Stimulated activated CD8-positive, alpha-beta memory T cell treated with anti-CD3 and anti-CD28 coated beads, Interleukin-2, amount 100 ng/mL, for 1 hour (primary cell): ENCODE measurements at regions not wholly inside any gene's neighbourhood (a gene's known extent, or its start where the extent isn't known, plus 50 kb on each side); places are given as distances from the start of the nearest gene placed in this dataset.
"Not testable (repeated sequence)": the region's sequence is repeated elsewhere in the genome, so short reads cannot be mapped to it uniquely, and the experiment has no call there.

Source experiments
- DNase-seq, 2 donors: peaks; one replicate each; pipeline ENCODE4 v3.0.0-alpha.2; 2020; ENCODE audit warnings: low read depth in 2 of 2

GRCh38 chr14:106802413-106803364, 1276.3 kb downstream of the TMEM121 start:
- no peak for DNase-seq

DNA sequence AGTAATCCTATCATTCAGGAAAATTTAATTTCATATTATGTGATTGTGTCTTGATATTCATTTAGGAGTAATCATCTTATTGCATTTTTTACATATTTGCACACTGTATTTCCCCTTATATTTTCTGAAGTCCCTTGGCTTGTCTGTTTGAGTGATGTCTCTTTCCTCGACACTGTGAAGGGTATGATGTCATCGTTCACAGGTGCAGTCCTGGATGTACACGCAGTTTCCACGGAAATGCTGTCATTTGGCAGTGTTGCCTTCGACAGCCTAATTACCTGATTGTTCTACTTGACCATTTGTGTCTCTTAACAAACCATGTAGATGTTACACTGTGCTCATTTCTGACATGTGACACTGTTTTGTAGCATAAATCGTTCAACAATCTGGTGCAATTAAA, 1277.0 kb downstream of the TMEM121 start:
- DNase-seq: no peak

DNA sequence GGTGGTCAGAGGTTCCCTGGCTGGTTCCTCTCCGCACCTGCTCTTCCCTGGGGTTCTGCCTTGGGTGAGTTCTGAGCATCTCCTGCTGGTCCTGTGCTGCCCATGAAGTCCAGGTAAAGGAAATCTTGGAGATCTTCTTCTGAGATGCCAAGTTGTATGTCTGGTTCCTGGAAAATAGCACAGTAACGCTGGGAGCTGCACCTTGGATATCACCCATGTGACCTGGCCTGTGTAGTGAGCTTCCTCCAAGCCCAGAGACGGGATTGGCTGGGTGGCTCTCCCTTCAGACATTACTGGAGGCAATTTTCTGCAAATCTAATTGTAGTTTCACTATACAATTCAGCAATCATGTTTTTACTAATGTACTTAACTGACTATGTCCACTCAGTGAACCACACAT, 1281.1 kb downstream of the TMEM121 start:
- DNase-seq: no peak

DNA sequence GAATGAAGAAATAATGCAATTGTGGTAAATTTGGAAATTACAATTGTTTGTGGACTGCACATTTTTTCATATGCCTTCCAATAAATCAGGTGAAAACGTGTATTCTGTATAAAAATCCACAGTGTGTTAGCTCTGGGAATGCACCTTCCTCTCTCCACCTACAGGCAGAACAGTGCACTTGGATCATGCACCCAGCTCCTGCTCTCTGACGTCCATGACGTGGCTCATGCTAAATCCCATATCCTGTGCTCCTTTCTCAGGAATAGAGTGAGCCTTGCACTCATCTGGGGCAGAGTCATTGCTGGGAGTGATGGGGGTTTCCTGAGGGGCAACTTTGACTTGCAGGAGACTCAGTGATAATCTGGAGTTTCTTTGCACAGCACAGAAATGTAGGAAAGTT, 1282.1 kb downstream of the TMEM121 start:
- DNase-seq: no peak

DNA sequence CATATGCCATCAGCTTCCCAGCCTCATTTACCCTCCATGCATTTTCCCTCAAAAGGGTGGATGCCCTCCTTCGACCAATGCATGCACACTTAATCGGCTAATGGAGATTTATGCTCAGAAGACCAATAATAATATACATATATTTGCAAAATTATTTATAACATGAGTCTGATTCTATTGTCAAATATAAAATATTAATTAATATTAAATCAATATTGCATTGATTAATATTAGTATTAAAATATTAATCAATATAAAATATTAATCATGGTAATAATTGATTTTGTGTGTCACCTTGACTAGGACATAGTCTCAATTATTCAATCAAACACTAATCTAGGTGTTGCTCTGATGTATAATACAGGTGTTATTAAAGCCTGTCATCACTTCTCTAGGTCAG, 1282.5 kb downstream of the TMEM121 start:
- DNase-seq: no peak

GRCh38 chr14:106809615-106810014, 1283.2 kb downstream of the TMEM121 start:
- no peak for DNase-seq

DNA sequence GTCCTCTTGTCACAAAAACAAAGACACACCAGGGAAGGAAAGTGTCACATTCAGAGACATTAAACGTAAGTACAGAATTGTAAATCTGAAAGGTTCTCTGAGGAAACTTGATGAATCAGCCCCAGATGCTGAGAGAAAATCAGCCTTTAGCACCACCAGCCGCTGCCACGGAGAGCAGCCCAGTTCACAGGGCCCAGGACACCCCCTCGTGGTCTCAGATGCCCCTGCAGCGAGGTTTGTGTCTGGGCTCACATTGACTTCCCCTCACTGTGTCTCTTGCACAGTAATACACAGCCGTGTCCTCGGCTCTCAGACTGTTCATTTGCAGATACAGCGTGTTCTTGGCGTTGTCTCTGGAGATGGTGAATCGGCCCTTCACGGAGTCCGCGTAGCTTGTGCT, 1283.8 kb downstream of the TMEM121 start:
- not testable (repeated sequence) for DNase-seq

- DNase-seq: no peak
Measured at GRCh38 chr14:106811162-106811561, 1284.8 kb downstream of the TMEM121 start.

- DNase-seq: no peak
Measured at GRCh38 chr14:106812788-106813476, 1286.5 kb downstream of the TMEM121 start.

DNA sequence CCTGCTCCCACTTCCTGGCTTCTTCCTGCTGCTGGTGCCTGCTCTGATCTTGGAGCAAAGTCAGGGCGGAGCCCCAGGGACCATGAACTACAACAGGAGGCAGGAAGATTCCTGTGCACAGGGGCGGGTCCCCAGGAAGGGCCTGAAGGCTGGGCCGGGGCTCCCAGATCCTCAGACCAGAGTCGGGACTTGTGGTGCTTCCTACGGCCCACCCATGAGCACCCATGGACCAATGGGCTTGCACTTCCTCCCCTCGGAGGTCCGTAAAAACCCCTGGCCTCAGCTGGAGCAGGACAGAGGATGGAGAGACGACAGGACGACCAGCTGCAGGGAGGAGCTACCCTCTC, 1287.1 kb downstream of the TMEM121 start:
- DNase-seq: no peak

- DNase-seq: no peak
Measured at GRCh38 chr14:106820119-106820518, 1293.7 kb downstream of the TMEM121 start.

- DNase-seq: no peak
Measured at GRCh38 chr14:106821119-106821518, 1294.7 kb downstream of the TMEM121 start.

DNA sequence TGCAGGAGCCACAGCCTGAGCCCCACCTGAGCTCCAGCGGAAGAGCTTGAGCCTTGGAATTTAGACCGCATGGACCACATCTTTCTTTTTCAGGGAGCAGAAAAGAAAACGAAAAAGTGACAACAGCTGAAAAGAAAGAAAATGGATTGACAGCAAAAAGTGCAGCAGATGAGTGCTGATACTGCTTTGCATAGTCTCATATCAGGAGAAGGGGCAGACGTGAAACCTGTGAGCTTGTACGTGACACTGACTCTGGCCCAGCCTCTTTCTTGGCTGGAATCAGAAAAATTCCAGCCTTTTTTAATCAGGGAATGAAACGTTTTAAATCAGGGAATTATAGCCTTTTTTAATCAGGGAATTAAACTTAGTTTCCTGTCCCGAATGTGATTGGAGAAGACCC, 1296.5 kb downstream of the TMEM121 start:
- no peak for DNase-seq

DNA sequence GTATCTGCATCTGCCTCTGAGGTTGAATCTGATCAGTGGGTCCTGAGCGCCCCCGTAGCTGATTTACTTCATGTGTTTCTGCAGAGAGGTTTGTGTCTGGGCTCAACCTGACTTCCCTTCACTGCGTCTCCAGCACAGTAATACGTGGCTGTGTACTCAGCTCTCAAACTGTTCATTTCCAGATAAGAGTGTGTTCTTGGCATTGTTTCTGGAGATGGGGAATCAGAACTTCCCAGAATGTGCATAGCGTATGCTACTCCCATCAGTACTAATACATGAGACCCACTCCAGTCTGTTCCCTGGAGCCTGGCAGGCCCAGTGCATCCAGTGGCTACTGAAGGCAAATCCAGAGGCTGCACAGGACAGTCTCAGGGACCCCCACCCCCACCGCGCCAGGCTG, 1297.2 kb downstream of the TMEM121 start:
- no peak for DNase-seq

DNA sequence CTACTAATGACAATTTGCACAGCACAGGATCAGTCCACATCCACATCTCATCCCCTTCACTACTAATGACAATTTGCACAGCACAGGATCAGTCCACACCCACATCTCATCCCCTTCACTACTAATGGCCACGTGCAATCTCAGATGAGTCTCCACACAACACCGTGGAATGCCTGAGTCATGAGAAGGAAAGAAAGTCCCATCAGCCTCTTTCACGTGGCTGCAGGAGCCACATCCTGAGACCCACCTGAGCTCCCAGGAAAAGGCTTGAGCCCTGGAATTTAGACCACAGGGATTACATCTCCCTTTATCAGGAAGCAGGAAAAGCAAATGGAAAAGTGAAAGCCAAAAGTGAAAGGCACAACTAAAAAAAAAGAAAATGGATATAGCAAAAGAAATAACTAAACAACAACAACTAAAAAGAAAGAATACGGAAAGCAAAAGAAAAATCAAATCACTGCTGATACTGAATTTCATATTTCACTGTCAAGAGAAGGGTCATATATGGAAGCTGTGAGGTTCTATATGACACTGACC, 1300.5 kb downstream of the TMEM121 start:
- DNase-seq: no peak

GRCh38 chr14:106831322-106831720, 1304.9 kb downstream of the TMEM121 start:
- DNase-seq: no peak

DNA sequence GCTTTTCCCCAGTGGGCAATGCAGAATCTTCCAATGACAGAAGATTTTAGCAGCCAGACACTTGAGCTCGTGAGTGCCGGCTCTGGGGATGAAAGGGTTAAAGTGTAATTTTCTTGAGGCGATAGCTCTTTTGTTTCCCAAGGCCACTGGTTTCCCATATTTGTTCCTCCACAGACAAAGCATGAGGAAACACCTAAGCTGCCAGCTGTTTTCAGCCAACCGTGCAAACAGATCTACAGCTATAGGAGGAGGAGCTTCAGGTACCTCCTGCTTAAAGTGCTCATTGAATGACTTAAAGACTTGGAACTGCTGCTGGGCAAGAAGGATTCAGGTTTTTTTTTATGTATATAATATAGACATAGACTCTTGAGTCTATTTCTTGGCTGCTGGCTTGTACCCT, 1311.5 kb downstream of the TMEM121 start:
- no peak for DNase-seq

DNA sequence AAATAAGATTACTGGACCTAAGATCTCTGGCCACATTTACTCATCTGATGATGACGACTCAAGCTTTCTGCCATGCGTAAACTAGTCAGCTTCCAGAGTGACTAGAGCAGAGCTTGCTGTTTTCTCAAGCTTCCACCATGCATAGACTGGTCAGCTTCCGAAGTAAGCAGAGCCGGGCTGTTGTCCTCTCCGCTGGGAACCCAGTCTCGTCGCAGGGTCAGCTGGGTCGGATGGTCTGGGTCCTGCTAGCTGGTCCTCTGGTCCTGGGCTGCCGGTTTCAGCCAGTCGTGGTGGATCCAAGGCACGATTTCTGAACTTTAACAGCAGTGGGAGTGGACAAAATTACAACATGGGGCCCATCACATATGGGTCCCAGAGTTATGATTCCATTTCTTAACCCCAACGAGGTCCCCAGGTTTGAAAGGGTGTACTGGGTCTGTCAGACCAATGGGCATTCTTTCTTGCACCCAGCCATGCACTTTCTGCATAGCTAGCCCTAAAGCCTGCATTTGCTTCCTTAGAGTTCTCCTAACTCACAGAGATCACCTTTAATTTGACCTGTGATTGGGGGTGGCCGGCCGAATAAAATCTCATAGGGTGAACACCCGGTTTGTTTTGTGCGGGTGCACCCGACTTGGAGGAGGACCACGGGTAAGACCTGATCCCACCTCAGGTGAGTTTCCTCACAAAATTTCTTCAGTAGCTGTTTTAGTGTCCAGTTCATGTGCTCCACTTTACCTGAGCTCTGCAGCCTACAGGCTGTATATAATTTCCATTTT, 1312.8 kb downstream of the TMEM121 start:
- DNase-seq: no peak

- DNase-seq: no peak
Measured at GRCh38 chr14:106840258-106840657, 1313.9 kb downstream of the TMEM121 start.

- DNase-seq: no peak
Measured at GRCh38 chr14:106840991-106841390, 1314.6 kb downstream of the TMEM121 start.

DNA sequence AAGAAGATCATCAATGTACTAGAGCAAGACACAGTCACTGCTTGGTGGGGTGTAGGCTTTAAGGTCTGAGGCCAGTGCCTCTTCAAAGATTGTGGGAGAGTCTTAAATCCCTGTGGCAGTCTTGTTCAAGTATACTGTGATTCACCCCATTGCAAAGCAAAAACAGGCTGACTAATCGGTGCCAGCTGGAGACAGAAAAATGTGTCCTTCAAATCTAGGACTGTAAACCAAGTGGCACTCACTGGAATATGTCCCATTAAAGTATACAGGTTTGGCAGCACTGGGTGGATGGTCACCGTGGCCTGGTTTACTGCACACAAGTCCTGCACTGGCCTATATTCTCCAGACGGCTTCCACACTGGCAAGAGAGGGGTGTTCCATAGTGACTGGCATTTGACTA, 1315.3 kb downstream of the TMEM121 start:
- no peak for DNase-seq

DNA sequence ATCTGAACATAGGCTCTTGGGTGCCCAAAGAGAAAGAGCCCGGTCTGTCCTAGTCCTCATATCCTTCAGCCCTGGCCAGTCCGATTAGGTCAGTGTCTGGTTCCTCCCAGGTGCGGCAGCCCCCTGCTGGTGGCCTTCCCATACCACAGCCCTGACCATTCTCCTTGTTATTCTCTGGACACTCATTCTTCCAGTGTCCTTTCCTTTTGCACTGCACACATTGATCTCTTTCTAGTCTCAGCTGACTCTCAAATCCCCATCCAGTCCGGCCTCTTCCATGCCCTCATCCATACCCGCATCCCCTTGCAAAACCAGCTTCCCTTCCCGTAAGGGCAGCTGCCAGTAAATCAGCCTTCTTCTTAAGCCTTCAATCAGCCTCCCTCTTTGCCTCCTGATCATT, 1316.3 kb downstream of the TMEM121 start:
- DNase-seq: no peak
